Fibroblast of villous mesenchyme (primary cell): ENCODE measurements at regions not wholly inside any gene's neighbourhood (a gene's known extent, or its start where the extent isn't known, plus 50 kb on each side); places are given as distances from the start of the nearest gene placed in this dataset.

Experiments used
- DNase-seq: peaks from one replicate; pipeline ENCODE4 v3.0.0-alpha.2; 2010; ENCODE audit warnings: low read depth
- H3K4me3 ChIP-seq: 2 replicates; pipeline ENCODE4 v1.5.1; 2011; ENCODE audit warnings: low read depth, mild to moderate bottlenecking, low read length
- CTCF ChIP-seq: IDR thresholded peaks from 2 replicates; pipeline ENCODE4 v1.5.1; 2012; ENCODE audit warnings: low read depth, mild to moderate bottlenecking, low read length; ENCODE audit not compliant: insufficient read depth

GRCh38 chr2:137870682-137871081 lies 93.6 kb upstream of the HNMT start:
- DNase-seq: no peak
- TF ChIP-seq CTCF: no peak
- no peak overlapping the region for H3K4me3 ChIP-seq

GRCh38 chr2:137872577-137872976 lies 91.7 kb upstream of the HNMT start:
- no peak for TF ChIP-seq CTCF
- no peak for DNase-seq

GRCh38 chr2:137873536-137874244 lies 90.6 kb upstream of the HNMT start:
- H3K4me3 ChIP-seq: no peak overlapping the region
- DNase-seq: no peak
- no peak for TF ChIP-seq CTCF

More at GRCh38 chr2:137872577-137872976, 91.7 kb upstream of the HNMT start:
- no peak overlapping the region for H3K4me3 ChIP-seq

- TF ChIP-seq CTCF: no peak
- no peak overlapping the region for H3K4me3 ChIP-seq
These were observed 85.2 kb upstream of the HNMT start for GRCh38 chr2:137879121-137879520.

GRCh38 chr2:137881711-137882110 lies 82.6 kb upstream of the HNMT start:
- TF ChIP-seq CTCF: no peak
- no peak for DNase-seq
- H3K4me3 ChIP-seq: no peak overlapping the region

More at GRCh38 chr2:137879121-137879520, 85.2 kb upstream of the HNMT start:
- DNase-seq: no peak

- no peak for TF ChIP-seq CTCF
- DNase-seq: no peak
- H3K4me3 ChIP-seq: no peak overlapping the region
These were observed 78.0 kb upstream of the HNMT start for GRCh38 chr2:137886083-137886831.
